ENCODE measurements at regions not wholly inside any gene's neighbourhood (a gene's known extent, or its start where the extent isn't known, plus 50 kb on each side); places are given as distances from the start of the nearest gene placed in this dataset.

GRCh38 chr3:31249545-31249944, 283.2 kb upstream of the STT3B start:
- no peak for DNase-seq (ENCODE audit: low spot score)

DNA sequence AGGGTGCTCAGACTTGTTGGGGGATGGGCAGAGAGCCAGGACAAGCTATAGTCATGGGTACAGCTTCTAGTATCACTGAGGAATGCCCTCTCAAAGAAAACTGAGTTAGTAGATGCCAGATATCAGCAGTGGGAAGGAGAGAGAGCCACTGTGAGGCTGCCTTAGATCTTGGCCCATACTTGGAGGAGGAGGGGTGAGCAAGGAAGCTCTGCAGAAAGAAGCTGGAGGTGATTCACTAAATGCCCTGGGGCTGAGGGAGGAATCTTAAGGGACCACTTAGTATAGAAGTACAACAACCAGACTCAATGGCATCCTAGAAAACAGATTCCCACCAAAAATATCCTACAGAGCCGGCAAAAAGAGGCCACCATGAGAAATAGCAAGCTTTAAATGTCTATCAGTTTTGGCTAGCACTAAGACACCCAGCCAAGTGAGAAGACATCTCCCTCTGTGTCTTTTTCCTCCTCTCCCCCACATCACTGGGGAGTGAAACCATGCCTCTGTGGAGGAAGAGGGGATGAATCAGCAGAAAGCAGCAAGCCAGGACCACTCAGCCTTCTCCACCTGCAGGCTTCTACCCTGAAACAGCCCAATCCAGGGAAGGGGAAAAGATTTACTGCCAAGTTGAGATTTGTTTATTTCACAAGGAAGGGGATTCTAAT, 282.5 kb upstream of the STT3B start:
- no peak for DNase-seq (ENCODE audit: low spot score)

DNA sequence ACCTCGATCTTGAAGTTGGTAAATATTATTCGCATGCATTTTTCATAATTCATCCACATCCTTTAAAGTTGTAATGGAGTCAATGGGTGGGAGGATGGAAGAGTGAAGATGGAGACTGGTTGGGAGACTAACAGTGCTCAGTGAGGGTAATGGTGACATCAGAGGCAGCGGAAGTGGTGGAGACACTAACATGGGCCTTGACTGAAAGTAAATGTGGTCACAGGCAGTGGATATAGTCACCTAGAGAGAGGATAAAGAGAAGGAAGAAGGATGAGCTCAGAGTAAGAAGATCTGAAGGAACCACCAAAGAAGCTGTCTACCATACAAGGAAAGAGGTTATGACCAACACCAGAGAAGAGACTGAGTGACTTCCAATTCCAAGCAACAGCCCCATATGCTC, 281.6 kb upstream of the STT3B start:
- DNase-seq (ENCODE audit: low spot score) = no peak

DNA sequence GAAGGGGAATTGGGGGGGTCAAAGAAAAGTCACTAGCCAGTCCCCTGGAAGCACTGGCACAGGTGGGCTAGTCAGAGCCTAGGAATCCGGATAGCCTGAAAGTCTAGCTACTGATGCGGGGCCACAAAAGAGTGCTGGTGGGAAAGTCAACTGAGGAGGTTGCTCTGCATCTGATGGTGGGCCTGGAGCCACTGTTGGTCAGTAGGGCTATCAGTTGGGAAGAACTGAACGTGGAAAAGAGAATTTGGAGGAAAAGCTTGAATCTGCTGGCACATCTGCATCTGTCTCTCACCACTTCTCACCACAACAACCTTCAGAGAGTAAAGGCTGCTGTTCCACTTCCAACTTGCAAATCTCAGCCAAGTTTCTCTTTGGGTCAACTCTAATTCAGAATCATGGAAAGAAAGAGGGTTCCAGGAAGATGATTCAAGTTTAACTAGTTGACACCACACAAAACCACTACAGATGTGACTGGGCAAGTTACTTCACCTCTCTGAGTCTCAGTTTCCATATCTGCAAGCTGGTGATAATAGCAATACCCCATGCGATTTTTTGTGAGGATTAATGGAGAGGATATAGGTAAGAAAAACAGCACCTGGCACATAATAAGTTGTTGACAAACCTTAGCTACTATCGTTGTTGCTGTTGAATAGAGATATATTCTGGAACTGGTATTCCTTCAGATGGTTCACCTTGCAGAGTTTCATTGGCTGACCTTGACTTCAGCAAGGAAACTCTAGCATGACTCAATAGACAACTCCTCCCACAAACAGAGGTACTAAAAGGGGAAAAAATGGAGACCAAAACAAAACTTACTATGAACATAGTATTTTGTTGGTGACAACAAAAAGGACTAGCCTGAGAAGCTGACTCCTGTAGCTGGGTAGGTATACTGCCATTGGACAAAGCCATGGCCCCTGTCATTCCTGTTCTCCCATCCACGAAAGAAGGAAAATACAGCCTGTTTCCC, 280.2 kb upstream of the STT3B start:
- no peak for DNase-seq (ENCODE audit: low spot score)

GRCh38 chr3:31253782-31254181, 278.9 kb upstream of the STT3B start:
- no peak for DNase-seq (ENCODE audit: low spot score)

- no peak for DNase-seq (ENCODE audit: low spot score)
Observed at GRCh38 chr3:31254483-31254882, 278.2 kb upstream of the STT3B start.

- DNase-seq (ENCODE audit: low spot score) = no peak
Observed at GRCh38 chr3:31255007-31255581, 277.6 kb upstream of the STT3B start.

GRCh38 chr3:31262201-31262600, 270.5 kb upstream of the STT3B start:
- no peak for DNase-seq (ENCODE audit: low spot score)

DNA sequence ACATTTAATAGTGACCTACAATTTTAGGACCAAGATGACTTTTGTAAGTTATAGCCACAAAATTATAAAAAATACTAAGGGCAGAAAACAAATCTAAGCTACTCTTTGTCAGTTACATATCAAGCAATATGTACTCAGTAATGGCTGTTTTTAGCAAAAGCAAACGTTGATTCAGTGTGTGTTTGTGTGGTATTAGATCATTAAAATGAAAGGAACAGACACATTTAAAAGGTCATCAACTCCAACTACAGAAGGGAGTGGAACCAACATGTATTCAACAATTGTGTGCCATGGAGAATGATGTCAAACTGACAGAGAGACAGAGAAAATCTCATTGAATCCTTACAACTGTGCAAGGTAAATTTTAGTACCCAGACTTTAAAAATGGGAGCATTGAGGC, 268.8 kb upstream of the STT3B start:
- no peak for DNase-seq (ENCODE audit: low spot score)

DNA sequence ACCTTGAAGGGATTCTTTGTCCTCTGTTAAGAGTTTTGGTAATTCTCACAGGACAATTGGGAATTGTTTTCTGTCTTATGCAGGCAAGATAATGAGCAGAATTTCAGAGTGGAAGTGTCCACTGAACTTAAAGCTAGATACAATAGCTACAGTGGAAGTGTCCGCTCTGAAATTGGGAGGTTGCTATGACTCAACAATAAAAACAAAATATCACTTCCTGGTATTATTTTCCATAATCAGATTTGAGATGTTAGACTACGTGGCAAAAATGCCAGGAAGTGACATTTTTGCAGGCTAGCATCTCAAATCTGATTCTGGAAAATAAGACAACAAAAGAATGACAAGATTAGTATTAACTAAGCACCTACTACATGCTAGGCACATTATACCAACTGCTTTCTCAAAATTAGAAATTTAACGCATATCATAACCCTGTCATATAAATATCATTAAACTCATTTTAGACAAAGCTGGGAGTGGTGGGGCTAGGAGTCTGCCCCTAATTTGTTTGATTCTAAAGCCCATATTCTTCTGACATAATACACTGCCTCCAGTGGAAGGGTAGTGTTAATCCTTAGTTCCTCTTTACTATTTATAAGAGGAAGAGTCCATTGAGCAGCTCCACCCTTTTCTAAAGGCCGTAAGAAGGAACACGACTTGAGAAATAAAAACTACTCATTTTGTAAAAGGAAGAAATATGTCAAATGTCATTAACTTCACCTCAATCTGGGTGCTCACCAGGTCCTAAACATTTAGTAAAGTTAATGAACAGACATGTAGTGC, 266.9 kb upstream of the STT3B start:
- DNase-seq (ENCODE audit: low spot score) = no peak

GRCh38 chr3:31268868-31269267, 263.9 kb upstream of the STT3B start:
- no peak for DNase-seq (ENCODE audit: low spot score)

DNA sequence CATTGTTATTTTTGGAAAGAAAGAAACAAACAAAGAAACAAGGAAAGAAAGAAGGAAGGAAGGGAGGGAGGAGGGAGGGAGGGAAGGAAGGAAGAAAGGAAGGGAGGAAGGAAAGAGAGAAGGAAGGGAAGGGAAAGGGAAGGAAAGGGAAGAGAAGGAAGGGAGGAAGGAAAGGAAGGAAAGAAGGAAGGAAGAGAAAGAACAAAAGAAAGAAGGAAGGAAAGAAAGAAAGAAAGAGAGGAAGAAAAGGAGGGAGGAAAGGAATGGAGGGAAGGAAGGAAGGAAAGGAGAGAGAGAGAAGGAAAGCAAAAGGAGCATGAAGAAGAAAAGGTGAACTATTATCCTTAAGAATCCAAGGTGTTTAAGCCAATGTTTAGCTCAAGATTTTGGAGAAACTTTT, 262.7 kb upstream of the STT3B start:
- DNase-seq (ENCODE audit: low spot score) = no peak

DNA sequence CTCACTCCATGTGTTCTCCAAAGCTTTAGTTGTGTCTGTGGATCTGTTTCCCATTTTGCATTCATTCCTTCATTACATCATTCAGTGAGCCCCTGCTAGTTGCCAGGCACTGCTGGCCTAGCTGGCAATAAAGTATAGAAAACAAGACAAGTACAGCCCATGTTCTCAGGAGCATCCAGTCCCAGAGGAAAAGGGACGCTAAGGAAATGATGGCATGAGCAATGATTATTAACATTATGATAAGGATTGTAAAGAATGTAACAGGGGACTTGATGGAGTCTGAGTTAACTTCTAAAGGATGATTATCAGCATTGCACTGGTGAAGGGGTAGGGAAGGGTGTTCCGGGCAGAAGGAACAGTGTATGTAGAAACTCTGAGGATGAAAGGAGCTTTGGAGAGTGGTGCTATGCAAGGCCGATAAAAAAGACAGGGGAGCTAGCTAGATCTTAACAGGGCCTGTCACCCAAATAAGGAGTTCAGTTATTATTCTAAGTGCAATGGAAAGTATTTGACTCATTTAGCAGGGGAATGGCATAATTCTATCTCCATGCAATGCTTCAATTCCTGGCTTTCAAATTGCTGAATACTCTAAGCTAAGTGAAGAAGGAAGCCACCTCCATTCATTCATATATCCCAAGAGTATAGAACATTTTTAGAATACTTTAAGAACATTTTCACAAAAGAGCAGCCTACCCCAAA, 258.2 kb upstream of the STT3B start:
- DNase-seq (ENCODE audit: low spot score) = no peak

- no peak for DNase-seq (ENCODE audit: low spot score)
Observed at GRCh38 chr3:31275038-31275572, 257.6 kb upstream of the STT3B start.

DNA sequence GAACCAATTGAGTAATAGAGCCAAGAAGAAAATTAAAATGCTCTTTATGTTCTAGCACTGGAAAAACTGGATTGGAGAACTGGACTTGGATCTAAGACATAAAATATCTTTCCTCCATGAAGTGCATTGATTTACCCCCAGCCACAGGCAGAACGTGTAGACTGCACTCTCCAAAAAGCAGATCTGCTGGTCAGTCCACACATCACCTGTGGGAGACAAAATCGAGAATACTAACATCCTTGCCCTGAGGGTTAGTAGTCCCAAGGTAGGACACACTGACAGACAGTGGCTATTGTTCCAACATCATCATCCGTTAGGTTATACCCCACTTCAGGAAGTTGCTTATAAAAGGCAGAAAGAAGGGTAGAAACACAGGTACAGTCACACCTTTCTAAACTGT, 257.1 kb upstream of the STT3B start:
- no peak for DNase-seq (ENCODE audit: low spot score)

DNA sequence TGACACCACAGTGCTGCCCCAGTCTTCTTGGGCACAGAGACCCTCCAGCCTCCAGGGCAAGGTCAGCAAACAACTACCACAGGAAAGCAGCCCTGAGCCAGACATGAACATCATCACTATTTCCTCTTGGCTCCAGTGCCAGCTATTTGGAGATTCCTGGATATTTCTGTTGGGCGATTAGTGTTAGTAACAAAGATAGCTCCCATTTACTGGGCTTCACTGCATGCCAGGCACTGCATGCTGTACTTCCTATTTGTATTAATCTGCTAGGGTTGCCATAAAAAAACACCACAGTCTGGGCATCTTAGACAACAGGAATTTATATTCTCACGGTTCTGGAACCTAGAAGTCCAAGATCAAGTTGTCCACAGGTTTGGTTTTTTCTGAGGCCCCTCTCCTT, 255.1 kb upstream of the STT3B start:
- DNase-seq (ENCODE audit: low spot score) = no peak

- DNase-seq (ENCODE audit: low spot score) = no peak
Observed at GRCh38 chr3:31278532-31278931, 254.2 kb upstream of the STT3B start.

GRCh38 chr3:31284776-31285175, 247.9 kb upstream of the STT3B start:
- no peak for DNase-seq (ENCODE audit: low spot score)

DNA sequence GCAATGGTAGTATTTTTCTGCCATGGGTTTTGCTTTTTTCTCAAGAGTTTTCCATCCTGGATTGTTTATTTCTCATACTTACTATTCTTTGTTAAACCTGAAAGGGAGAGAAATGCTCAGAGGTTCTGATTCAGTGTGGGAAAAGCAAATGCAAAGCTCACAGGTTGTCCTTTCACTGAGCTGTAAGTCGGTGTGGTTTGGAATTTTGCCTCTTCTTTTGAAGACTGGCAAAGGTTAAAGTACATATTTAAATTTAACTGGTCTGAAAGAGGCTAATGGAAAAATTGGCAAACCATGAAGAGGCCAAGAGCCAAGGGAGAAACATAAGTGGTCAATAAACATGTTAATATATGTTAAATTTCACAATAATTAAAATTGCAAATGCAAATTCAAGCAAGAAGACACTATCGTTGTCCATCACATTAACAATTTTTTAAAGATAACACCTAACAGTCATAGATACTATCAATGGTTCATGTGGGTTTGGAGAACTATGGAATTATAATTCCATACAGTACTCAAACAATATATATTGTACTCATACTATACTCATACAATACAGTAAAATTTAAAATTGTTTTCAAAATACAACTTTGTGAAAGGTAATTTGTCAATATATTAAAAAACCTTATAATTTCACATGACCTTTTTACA, 246.8 kb upstream of the STT3B start:
- DNase-seq (ENCODE audit: low spot score) = peak; percentile 50

DNA sequence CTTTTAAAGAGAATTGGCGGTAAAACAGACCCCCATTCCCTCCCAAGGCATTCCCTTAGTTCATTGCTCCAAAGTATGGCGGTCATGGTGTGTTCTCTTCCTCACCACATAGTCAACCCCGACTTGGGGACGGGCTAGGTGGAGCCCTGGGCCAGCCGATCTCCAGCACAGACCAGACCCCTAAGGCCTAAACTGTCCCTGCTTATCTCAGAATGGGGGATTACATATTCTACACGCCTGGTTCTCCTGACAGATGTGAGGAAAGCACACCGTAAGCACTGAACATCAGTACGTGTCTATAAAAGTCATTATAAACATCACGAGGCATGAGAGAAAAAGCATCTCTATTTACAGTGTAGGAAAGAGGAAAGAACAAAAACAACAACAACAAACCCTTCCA, 244.5 kb upstream of the STT3B start:
- DNase-seq (ENCODE audit: low spot score) = no peak

GRCh38 chr3:31288641-31289100, 244.1 kb upstream of the STT3B start:
- peak; percentile 99 for DNase-seq (ENCODE audit: low spot score)

Data from SW480 (cell line).